Ramos (cell line): ENCODE measurements at regions not wholly inside any gene's neighbourhood (a gene's known extent, or its start where the extent isn't known, plus 50 kb on each side); places are given as distances from the start of the nearest gene placed in this dataset.
"Not testable (repeated sequence)": the region's sequence is repeated elsewhere in the genome, so short reads cannot be mapped to it uniquely, and the experiment has no call there.

Experiments used
- in situ Hi-C: fragments of 300-500 bp; cut with MboI; formaldehyde crosslinking; loops from one replicate; pipeline ENCODE4 v1.14.3; 2022; ENCODE audit warnings: low sequenced_read_pairs; ENCODE audit not compliant: unreplicated experiment

DNA sequence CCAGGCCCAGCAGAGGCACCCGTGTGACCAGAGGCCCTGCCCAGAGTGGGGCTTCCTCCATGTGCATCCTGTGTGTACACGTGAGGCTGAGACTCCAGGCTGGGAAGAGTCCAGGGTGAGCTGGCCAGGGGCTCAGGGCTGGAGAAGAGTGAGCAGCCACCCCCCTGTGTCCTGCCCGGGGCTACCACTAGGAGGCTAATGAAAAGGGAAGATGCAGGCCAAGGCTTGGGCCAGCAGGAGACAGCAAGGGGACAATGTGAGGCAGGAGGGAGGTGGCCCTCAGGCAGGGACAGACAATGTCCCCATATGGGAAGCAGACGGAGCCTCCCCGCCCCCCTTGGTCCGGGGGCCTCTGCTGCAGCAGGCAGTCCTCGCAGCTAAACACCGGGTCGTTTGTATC, 102.0 kb downstream of the HIF1AN start:
- in situ Hi-C loops: no loop called here

DNA sequence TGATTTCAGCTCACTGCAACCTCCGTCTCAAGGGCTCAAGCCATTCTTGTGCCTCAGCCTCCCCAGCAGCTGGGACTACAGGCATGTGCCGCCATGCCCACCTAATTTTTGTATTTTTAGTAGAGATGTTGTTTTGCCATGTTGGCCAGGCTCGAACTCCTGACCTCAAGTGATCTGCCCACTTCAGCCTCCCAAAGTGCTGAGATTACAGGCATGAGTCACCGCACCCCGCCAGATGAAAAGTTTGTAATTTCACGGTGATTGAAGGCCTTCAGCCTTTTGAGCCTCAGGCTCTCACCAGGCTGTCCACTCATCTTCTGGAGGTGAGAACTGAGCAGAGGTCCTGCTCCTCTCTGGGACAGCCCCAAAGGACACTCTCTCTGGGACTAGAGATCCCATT, 103.2 kb downstream of the HIF1AN start:
- in situ Hi-C loops: not testable (repeated sequence)

DNA sequence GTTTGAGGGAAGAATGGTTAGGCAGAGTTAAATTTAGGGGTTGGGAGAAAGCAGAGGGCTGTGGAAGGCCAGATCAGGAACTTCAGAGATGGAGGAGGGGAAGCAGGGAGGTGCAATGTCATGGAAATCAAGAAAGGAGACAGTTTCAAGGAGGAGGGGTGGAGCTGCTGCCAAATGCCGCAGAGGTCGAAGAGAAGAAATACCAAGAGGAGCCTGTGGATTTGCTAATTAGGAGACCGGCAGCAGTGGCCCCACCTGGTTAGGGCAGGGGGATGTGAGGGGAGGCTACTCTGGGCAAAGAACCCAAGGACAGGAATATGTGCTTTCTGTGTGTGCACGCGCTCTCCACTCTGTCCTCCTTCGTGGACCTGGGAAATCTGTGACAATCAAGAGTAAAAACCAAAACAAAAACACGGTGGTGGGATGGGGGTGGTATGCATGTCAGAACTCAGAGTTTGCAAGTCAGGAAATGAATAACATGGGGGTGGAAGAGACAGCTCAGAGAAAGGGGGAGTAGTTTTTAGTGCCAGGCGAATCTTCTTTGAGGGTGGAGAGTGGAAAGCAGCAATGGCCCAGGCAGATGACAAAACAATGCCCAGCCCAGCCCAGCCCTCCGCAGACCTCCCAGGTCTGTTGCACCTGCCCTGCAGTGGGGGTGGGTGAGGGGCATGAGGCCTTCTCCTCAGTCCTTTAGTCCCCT, 102.9 kb upstream of the PAX2 start:
- in situ Hi-C loops: no loop called here

DNA sequence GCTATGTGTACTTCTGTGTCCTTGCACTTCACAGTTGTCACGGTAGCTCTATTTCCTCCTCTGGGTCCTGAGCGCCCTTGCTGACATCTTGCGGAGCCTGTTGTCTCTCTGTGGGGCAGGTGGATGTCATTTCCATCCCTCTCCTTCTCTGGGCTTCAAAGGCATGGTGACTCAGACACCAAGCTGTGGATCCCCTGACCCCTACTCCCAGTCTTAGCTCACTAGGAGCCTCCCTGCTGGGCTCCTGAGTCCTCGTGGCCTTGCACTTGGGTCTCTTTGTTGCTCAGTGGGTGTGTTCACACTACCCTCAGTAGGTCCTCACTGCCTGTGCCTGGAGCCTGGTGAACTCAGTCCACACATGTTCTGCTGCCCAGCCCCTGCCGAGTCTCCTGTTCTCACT, 100.3 kb upstream of the PAX2 start:
- in situ Hi-C loops: no loop called here

DNA sequence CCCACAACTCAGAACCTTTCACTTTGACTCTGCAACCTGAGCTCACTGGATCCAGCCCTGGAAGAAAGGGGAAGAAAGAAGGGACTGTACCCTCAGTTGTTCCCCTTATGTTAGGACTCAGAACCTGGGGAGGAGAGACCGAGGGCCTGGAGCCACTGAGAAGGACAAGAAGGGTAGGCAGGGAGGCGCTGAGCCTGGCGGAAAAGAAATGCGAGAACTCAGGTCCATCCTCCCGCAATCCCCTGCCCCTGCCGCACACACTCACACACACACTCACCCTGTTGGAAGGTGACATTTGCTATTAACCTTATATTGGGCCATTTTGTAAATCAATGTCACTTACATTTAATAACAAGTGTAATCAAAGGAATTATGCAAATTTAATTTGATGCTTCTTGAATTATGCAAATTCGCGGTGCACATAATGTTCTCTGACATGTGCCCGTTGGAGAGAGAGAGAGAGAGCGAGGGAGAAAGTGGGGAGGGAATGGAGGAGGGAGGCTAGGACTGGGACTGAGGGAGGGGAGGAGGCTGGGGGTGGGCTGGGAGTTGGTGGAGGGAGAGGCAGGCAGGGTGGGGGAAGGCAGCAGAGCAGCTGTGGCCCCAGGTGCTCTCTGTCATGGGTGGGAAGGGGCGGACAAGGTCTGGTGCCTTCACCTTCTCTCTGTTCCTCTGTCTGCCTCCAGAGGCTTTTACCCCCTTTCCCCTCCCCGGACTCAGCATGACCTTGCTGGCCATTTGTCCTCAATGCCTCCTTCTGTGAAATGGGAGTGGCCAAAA, 99.6 kb upstream of the PAX2 start:
- in situ Hi-C loops: no loop called here

DNA sequence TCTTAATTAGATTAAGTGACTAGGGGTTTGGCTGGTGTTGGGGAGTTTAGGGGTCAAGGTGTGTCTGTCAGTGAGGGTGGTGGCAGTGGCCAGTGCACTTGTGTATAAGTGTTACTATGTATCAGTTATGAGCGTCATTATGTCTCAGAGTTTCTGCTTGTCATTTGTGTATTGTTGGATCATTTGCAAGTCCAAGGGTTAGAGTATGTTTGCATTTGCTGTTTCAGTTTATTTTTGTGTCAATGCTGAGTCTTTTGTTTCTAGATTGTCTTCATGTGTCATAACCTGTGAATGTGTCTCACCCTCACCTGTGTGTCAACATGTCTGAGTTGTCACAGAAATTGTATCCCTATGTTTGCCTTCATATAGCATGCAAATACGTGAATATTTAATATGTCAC, 97.5 kb upstream of the PAX2 start:
- in situ Hi-C loops: no loop called here

DNA sequence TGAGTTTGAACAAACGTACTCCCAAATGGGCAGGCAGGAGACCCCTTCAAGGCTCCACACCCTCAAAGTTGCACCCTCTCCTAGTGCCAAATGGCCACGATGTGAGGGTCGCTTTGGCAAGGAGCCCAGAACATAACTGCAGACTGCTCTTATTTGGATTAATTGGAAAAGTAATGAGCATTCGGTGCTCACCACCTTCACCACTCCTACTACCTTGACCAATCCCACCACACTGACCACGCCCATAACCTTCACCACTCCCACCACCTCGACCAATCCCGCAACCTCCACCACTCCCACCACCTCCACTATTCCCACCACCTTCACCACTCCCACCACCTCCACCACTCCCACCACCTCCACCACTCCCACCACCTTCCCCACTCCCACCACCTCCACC, 94.7 kb upstream of the PAX2 start:
- in situ Hi-C loops: no loop called here

DNA sequence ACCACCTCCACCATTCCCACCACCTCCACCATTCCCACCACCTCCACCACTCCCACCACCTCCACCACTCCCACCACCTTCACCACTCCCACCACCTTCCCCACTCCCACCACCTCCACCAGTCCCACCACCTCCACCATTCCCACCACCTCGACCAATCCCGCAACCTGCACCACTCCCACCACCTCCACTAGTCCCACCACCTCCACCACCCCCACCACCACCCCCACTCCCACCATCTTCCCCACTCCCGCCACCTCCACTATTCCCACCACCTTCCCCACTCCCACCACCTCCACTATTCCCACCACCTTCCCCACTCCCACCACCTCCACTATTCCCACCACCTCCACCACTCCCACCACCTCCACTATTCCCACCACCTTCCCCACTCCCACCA, 94.3 kb upstream of the PAX2 start:
- in situ Hi-C loops: not testable (repeated sequence)

DNA sequence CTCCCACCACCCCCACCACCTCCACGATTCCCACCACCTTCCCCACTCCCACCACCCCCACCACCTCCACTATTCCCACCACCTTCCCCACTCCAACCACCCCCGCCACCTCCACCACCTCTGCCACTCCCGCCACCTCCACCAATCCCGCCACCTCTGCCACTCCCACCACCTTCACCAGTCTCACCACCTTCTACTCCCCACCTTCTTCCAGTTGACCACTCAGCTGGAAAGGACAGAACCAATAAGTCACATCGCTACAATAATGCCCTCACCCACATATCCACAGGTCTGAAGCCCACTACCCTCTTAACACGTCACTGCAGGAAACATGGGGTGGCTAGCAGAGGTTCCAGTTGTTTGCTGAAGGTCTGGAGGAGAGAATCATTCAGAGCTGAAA, 93.5 kb upstream of the PAX2 start:
- in situ Hi-C loops: no loop called here

DNA sequence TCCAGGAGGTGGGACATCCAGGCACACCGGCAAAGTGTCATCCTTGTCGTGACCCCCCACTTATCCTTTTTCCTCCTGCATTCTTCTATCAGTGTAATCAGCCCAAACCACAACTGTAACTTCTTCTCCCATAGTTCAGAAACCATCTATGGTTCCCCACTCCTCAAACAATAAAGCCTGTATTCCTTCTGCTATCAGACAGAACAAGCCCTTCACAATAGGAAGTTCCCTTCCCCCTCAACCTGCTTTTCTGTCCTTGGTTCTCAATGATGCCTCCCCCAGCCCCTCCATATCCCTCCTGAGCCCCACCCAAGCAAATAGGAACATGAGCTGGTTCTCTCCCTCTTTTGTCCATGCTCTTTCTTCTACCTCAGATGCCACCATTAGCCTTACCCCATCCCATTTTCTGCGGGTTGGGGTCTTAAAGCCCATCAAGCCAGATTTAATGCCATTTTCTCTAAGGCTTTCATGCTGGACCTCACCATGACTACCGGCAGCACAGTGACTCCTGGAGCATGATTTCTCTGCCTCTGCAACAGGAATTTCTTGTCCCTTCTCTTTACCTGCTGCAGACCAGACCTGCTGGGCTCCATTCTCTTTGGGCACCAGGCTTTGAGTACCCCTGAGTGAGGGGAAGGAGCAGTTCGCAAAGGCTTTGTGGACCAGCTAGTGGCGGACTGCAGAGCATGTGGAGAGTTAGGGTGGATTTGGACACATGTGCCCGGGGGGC, 92.8 kb upstream of the PAX2 start:
- in situ Hi-C loops: no loop called here

DNA sequence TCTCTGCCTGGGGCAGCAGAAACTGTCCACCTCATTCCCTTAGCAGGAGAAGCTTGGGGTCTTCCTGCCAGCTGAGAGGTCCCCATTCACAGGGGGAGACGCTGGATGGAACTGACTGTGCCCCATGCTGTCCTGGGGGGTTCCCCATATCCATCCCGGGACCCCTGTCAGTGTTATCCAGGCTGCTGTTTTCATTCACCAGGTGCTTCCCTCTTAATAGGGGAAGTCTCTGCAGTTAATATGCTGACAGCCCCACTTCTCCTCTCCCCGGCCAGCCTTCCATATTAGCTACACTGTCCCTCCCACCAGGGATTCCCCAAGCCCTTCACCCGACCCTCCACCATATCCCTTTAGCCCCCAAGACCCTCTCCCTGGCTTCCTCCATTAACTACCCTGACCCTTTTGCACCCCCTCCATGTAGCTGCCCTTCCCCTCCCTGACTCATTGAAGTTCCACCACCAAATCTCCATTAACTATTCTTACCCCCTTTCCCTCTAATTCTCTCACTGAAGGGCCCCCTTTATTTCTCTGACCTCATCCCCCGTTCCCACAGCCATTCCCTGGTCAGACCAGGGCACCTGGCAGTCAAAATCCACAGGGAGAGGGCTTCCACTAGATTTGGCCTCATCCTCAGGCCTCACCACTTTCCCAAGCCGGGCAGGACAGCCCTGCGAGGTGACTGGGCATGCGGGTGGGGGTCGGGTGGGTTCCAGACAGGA, 92.0 kb upstream of the PAX2 start:
- in situ Hi-C loops: no loop called here

DNA sequence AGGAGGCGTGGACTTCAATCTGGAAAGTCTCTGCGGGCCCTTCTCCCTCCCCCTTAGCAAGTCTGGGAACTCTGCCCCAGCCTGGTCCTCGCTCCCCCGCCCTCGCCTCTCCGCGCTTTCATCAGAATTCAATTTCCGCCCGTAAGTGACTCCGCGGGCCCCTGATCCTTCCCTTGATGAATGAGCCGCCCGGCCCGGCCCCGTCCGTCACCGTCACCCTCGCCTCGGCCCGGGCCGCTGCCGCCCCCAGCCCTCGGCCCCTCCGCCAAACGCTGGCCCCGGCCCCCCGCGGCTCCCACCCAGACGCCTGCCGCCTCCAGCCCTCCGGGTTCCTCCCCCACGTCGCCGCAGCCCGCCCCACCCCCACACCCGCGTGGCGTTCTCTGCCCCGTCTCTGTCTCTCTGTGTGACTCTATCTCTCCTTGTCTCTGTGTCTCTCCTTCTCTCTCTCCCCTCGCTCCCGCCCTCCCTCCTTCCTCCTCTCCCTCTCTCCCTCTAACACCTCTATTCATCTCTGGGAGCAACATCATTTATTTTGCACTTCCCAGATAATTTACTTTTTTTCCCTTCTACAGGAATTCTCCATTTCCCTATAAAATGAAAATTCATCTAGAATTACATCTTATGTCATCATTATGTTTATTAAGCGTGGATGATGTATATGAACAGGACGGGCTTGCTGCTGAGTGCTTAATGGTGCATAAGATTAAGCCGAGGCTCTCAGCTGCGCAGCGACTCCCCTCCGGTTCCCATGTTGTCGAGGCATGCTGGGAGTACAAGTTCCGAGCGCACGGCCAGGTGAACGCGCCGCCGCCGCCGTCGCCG, 91.2 kb upstream of the PAX2 start:
- in situ Hi-C loops: no loop called here

DNA sequence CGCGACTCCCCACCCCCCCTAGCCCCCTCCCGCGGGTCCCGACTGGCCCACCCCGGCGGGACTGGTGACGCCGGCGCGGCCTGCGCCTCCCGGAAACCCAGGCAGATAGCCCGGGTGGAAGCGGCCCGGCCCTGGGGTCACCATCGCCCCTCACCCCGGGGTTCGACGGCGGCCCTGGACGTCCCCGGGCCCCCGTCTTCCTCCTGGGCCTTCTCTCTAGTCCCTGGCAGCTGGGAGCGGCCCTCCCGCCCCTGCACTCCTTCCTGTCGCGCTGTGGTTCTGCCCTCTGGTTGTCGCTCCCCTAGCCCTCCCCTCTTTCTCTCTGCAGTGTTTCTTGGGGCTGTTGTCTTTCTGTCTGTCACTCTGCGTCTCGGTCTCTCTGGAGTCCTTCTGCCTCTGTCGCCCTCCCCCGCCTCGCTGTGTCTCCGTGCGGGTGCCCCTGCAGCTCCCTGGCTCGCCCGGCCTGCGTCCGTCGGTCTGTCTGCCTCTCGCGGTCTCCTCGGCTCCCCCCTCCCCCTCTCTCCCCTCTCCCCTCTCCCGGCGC, 90.5 kb upstream of the PAX2 start:
- in situ Hi-C loops: no loop called here

DNA sequence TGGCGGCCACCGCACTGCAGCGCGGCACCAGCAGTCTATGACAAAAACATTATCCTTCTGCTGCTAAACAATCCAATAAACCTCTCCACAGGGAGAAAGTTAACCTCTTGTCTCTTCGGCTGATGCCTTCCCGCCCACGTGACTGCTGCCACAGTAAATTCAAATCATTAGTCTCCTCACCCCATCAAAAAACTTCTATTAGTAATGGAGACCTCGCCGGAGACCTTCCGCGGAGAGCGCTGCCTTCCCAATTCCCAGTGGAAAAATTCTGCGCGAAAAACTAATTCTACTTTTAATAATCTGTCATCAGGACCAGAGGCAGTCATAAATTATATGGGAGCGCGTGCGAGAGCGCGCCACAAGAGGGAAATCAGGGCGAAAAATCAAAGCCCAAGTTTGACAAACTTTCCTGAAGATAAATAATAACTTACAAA, 90.0 kb upstream of the PAX2 start:
- in situ Hi-C loops: no loop called here

DNA sequence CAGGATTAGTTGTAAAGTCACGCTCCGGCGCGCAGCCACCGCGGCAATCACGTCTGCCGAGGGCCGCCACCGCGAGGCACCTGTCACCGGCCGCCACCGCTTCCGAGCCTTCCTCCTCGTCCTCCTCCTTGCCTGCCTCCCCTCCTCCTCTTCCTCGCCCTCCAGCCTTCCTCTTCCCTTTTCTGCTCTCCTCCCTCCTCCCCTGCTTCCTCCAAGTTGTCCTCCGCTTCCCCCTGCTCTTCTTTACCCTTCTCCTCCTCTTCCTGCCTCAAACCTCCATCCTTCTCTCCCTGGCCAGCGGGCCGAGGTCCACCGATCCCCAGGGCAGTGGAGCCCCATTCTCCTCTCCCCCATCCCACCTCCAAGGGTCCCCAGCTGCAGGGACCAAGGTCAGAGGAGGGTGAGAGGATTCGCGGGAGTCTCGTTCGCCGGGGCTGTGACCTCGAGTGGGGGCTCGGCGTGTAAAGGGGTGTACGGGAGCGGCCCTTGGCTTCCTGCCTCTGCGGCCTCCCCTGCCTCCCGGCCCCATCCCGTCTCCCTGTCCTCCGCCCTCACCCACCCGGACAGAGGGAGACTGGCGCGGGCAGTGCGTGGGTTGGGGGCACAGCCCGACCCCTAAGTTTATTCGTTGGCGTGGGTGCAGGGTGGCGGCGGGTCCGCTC, 89.5 kb upstream of the PAX2 start:
- in situ Hi-C loops: no loop called here

DNA sequence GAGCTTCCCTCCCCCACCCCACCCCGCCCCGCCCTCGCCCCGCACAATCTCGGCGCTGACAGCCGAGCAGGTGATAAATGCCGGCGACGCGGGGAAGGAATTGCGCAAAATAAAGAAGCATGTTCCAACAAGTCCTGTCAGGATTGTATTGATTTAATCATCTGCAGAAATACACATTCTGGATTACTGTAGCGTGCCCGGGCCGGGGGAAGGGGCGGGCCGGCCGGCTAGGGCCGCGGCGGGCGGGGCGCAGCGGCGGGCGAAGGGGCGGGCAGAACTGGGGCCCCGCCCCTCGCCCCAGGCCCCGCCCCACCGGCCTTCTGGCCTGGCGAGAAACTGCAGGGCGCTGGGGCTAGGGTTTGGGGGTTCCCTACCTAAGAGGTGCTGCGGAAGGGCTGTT, 88.9 kb upstream of the PAX2 start:
- in situ Hi-C loops: no loop called here

DNA sequence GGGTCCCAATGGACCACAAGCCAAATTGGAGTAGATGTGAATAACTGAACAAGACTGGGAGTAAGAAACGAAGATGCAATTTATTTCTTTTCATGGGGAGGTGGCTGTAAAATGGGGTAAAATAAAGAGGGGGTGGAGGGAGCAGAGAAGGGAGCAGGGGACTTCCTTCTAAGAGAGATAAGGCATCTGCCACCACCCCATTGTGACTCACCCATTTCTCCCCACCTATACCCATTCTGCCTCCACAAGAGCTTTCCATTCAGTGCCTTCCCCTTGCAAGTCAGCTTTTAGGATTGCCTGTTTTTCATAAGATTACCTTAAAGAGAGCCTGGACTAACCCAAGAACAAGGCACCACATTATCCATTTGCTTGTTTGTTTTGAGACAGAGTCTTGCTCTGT, 87.1 kb upstream of the PAX2 start:
- in situ Hi-C loops: no loop called here

DNA sequence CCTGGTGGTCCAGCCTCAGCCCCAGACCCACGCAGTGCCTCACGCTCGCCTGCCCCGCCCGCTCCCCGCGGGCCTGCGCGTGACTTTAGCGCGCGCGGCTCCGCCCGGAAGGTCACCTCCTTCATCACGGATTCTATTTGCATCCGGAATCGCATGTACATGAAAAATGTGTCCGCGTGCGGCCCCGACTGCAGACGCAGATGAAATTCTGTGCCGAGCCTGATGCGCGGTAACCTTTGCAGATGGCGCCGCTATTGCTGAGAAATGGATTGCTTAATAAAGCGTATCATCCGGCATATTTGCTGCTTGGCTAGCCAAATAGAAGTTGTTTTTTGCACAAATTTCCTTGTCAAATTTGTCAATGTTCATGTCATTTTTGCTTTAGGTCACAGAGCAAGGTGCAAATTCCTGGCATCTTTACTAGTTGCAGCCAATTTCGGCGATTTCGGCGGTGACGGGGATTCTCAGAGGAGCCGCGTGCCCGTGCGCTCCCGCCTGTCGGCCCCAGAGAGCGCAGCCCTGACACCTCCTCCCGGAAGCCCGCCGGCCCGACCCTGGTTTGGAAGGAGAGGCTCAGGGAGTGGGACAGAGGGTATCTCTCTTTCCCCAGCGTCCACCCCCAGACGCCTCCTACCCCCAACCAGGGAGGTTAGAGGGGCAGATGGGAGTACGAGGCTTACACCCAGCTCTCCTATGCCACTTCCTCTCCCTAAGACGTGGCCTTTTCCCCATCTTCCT, 85.9 kb upstream of the PAX2 start:
- in situ Hi-C loops: no loop called here
